IMR-90 (cell line): ENCODE measurements at regions not wholly inside any gene's neighbourhood (a gene's known extent, or its start where the extent isn't known, plus 50 kb on each side); places are given as distances from the start of the nearest gene placed in this dataset.

ENCODE experiments used
- ATAC-seq: fragments of 200-7000 bp; cut with Tn5 transposase; 2 replicates; pipeline ENCODE4 v1.9.1; 2020; ENCODE audit warnings: low read depth, mild to moderate bottlenecking, moderate library complexity
- BruUV-seq: library from RNA; stranded (reverse); fragments of 400-500 nt; replicated peaks from 2 replicates; lab custom pipeline; 2021; lab: Mats Ljungman, UMichigan
- CTCF ChIA-PET: fragments of 300-600 bp; formaldehyde crosslinking; extraction: SDS; loops from one replicate; lab custom pipeline; 2021; ENCODE audit warnings: antibody characterized with exemption; lab: Yijun Ruan, JAX
- POLR2A ChIA-PET: fragments of 300-600 bp; sonication (Branson Sonifier 250); formaldehyde crosslinking; loops from one replicate; lab custom pipeline; 2022; ENCODE audit warnings: antibody characterized with exemption; ENCODE audit not compliant: unreplicated experiment; lab: Charles Lee
- DNase-seq: peaks from one replicate; pipeline ENCODE4 v3.0.0; 2013
- H2AFZ ChIP-seq: replicated peaks from 2 replicates; pipeline ENCODE3; 2013; ENCODE audit warnings: low read length, mild to moderate bottlenecking; ENCODE audit not compliant: poor library complexity
- H2AK5ac ChIP-seq: 2 replicates; pipeline ENCODE4 v1.6.1; 2013; ENCODE audit warnings: low read depth, low read length, inconsistent platforms
- H2AK9ac ChIP-seq: replicated peaks from 2 replicates; pipeline ENCODE3; 2013; ENCODE audit warnings: mild to moderate bottlenecking, low read depth, low read length, moderate library complexity; ENCODE audit not compliant: poor library complexity
- H2BK120ac ChIP-seq: 2 replicates; pipeline ENCODE4 v1.6.1; 2013; ENCODE audit warnings: low read depth, low read length, inconsistent platforms
- H2BK15ac ChIP-seq: 3 replicates; pipeline ENCODE4 v1.6.1; 2013; ENCODE audit warnings: low read depth, low read length, inconsistent platforms
- H2BK20ac ChIP-seq: 2 replicates; pipeline ENCODE4 v1.6.1; 2013; ENCODE audit warnings: low read depth, mild to moderate bottlenecking, inconsistent platforms, low read length, moderate library complexity
- H2BK5ac ChIP-seq: 2 replicates; pipeline ENCODE4 v1.6.1; 2013; ENCODE audit warnings: mild to moderate bottlenecking, low read depth, low read length, inconsistent platforms; ENCODE audit not compliant: poor library complexity, severe bottlenecking
- H3K14ac ChIP-seq: replicated peaks from 2 replicates; pipeline ENCODE4 v1.6.1; 2013; ENCODE audit warnings: low read depth, low read length, inconsistent platforms
- H3K18ac ChIP-seq: 2 replicates; pipeline ENCODE4 v1.6.1; 2013; ENCODE audit warnings: low read depth, low read length, control low read depth
- H3K23ac ChIP-seq: 2 replicates; pipeline ENCODE4 v1.6.1; 2013; ENCODE audit warnings: low read depth, low read length, inconsistent platforms
- H3K27ac ChIP-seq: 2 replicates; pipeline ENCODE4 v1.5.1; 2013; ENCODE audit warnings: mild to moderate bottlenecking, control low read depth, low read length; ENCODE audit not compliant: insufficient read depth
- H3K27me3 ChIP-seq: 2 replicates; pipeline ENCODE4 v1.6.1; 2013; ENCODE audit warnings: low read length; ENCODE audit not compliant: control insufficient read depth, insufficient read depth
- H3K36me3 ChIP-seq: 2 replicates; pipeline ENCODE4 v1.6.1; 2013; ENCODE audit warnings: low read length, mixed read lengths; ENCODE audit not compliant: control insufficient read depth, insufficient read depth
- H3K4ac ChIP-seq: 2 replicates; pipeline ENCODE4 v1.6.1; 2013; ENCODE audit warnings: low read depth, low read length, inconsistent platforms
- H3K4me1 ChIP-seq: 2 replicates; pipeline ENCODE4 v1.6.1; 2013; ENCODE audit warnings: low read length, mixed read lengths; ENCODE audit not compliant: control insufficient read depth, insufficient read depth
- H3K4me2 ChIP-seq: 2 replicates; pipeline ENCODE4 v1.6.1; 2013; ENCODE audit warnings: low read depth, mild to moderate bottlenecking, control low read depth, low read length, moderate library complexity
- H3K4me3 ChIP-seq: 2 replicates; pipeline ENCODE4 v1.5.1; 2013; ENCODE audit warnings: low read depth, mild to moderate bottlenecking, control low read depth, low read length, moderate library complexity; ENCODE audit not compliant: insufficient read depth
- H3K56ac ChIP-seq: 2 replicates; pipeline ENCODE4 v1.6.1; 2013; ENCODE audit warnings: low read length, inconsistent platforms; ENCODE audit not compliant: insufficient read depth; ENCODE audit errors: extremely low read depth
- H3K79me1 ChIP-seq, 2 experiments: 2 replicates each; pipeline ENCODE4 v1.6.1; 2013; ENCODE audit warnings: low read length in 2 of 2, inconsistent platforms in 1 of 2, low read depth in 1 of 2
- H3K9ac ChIP-seq: 2 replicates; pipeline ENCODE4 v1.6.1; 2013; ENCODE audit warnings: low read depth, low read length, control low read depth
- H3K9me1 ChIP-seq: 2 replicates; pipeline ENCODE4 v1.6.1; 2013; ENCODE audit warnings: low read length, inconsistent platforms; ENCODE audit not compliant: insufficient read depth
- H3K9me3 ChIP-seq: 2 replicates; pipeline ENCODE4 v1.6.1; 2013; ENCODE audit warnings: low read length; ENCODE audit not compliant: control insufficient read depth, insufficient read depth
- H4K20me1 ChIP-seq: 2 replicates; pipeline ENCODE4 v1.6.1; 2013; ENCODE audit warnings: low read length, inconsistent platforms; ENCODE audit not compliant: insufficient read depth
- H4K5ac ChIP-seq: 2 replicates; pipeline ENCODE4 v1.6.1; 2013; ENCODE audit warnings: mild to moderate bottlenecking, low read depth, low read length, control low read depth
- H4K8ac ChIP-seq, 2 experiments: 2 replicates each; pipeline ENCODE4 v1.6.1; 2013; ENCODE audit warnings: low read depth in 2 of 2, low read length in 2 of 2, control low read depth in 1 of 2, inconsistent platforms in 1 of 2
- H4K91ac ChIP-seq: 2 replicates; pipeline ENCODE4 v1.6.1; 2013; ENCODE audit warnings: low read depth, low read length, inconsistent platforms; ENCODE audit not compliant: insufficient read depth
- CEBPB ChIP-seq: IDR thresholded peaks from 2 replicates; pipeline ENCODE4 v1.6.1; 2012; ENCODE audit warnings: low read depth, low read length, improper control_type of control experiment
- MAZ ChIP-seq: IDR thresholded peaks from 2 replicates; pipeline ENCODE4 v1.6.1; 2012; ENCODE audit warnings: low read depth, mild to moderate bottlenecking, low read length, improper control_type of control experiment, moderate library complexity, borderline replicate concordance
- RFX5 ChIP-seq: IDR thresholded peaks from 2 replicates; pipeline ENCODE4 v1.8.0; 2012; ENCODE audit warnings: low read depth, mild to moderate bottlenecking, low read length, moderate library complexity
- WGBS, 2 experiments: methylation state at CpG; one replicate each; pipeline versions ENCODE4 v1.1.5 to v1.1.7; 2013; ENCODE audit warnings: missing lambda C conversion rate in 2 of 2; ENCODE audit not compliant: insufficient read length in 1 of 2; ENCODE audit errors: extremely low coverage in 2 of 2; 5-methylcytosine and 5-hydroxymethylcytosine counted together
- dilution Hi-C: fragments of 300-500 bp; cut with HindIII; formaldehyde crosslinking; loops from one replicate; pipeline ENCODE4 v1.14.3; 2018; ENCODE audit warnings: low sequenced_read_pairs; ENCODE audit not compliant: unreplicated experiment
- in situ Hi-C: fragments of 300-500 bp; cut with MboI; formaldehyde crosslinking; loops from 3 replicates; pipeline ENCODE4 v1.14.3; 2019; ENCODE audit warnings: low sequenced_read_pairs, inconsistent platforms, mixed read lengths
- intact Hi-C: fragments of 100-400 bp; cut with micrococcal nuclease; formaldehyde crosslinking; loops from 2 replicates; pipeline ENCODE4 v1.10.0; 2022

DNA sequence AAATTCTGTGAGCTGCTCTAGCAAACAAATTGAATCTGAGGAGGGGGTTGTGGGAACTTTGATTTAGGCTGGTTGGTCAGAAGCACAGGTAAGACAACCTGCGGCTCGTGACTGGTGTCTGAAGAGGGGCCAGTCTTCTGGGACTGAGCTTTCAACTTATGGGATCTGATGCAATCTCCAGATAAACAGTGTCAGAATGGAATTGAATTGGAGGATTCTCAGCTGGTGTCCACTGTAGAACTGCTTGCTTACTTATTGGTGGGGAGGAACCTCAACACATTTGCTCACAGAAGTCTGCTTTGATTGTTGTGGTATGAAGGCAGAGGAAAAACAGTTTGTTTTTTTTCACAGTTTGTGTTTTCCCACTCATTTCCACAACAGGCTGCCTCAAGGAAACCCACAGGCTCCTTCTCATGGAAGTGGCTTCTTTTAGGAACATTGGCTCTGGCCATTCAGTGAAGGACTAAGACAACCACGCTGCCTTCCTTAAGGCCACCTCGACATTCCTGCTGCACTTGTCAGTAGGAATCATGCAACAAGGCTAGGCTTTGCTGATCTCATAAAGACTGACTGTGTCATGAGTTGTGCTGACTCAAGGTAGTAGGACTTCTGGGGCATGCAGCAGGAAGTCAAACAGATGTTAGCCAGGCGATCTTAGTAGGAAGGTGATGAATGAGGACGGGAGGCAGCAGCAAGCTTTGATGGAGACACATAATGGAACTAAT lies 104.7 kb downstream of the TSN start (continued):
- no peak for TF ChIP-seq MAZ

DNA sequence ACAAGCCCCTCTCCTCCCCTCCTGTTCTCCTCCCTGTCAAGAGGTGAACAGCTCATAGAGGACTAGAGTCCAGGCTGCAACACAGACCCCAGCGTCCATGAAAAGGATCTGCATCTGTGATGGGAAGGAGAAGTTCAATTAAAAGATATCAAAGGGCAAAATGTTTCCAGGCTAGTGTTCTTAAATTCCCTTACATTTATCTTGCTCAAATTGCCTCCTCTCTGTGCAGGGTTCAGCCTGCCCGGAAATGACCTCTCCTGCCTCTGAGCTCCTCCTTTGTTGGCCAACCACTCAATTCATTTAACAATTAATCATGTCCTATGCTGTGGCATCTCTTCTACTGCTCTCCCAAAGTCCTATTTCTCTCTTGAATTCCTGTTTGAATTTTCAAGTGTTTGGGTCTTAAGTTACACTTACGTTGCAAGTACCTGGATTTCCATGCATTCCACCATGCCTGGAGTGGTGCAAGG lies 105.3 kb downstream of the TSN start:
- no peaks in the 10 kb centered on the region for H3K27me3 ChIP-seq
- H3K4me3 ChIP-seq, result no peak overlapping the region
- H3K9ac ChIP-seq, result no peak overlapping the region
- in situ Hi-C loops, result no loop called here
- no peaks in the 10 kb centered on the region for H3K9me3 ChIP-seq
- H2BK15ac ChIP-seq, result no peak overlapping the region
- H4K20me1 ChIP-seq, result no peaks in the 10 kb centered on the region
- H3K56ac ChIP-seq, result no peak overlapping the region
- TF ChIP-seq MAZ, result no peak
- no peak for TF ChIP-seq CEBPB
- TF ChIP-seq RFX5, result no peak
- no peaks in the 10 kb centered on the region for H3K79me1 ChIP-seq
- H2AFZ ChIP-seq, result peak overlapping the region; percentile 77
- dilution Hi-C loops, result no loop called here
- POLR2A ChIA-PET, result no interaction called here
- no peak overlapping the region; the same call in 1 of the 2 replicates for H4K91ac ChIP-seq
- H4K8ac ChIP-seq, result no peak overlapping the region
- peak overlapping the region; percentile 68 for H2BK5ac ChIP-seq
- intact Hi-C loops, result no loop called here
- no peaks in the 10 kb centered on the region for H3K36me3 ChIP-seq
- no peak overlapping the region for H2AK9ac ChIP-seq
- H3K27ac ChIP-seq, result no peak overlapping the region; the same call in 1 of the 2 replicates
- no peak overlapping the region for H3K14ac ChIP-seq
- ATAC-seq, result no peak
- no peak overlapping the region for H3K23ac ChIP-seq
- no peak overlapping the region for H3K4me2 ChIP-seq
- no peak overlapping the region for H2AK5ac ChIP-seq
- H3K4me1 ChIP-seq, result no peaks in the 10 kb centered on the region
- H2BK20ac ChIP-seq, result peak overlapping the region; percentile 12; the same call in 1 of the 2 replicates
- H4K5ac ChIP-seq, result no peak overlapping the region
- H3K4ac ChIP-seq, result no peak overlapping the region
- no peaks in the 10 kb centered on the region for H3K9me1 ChIP-seq
- CTCF ChIA-PET, result interaction anchor here (0.5 kb wide), 1 partner anchor 1143 kb away, joined by 3 read pairs; no protein-coding TSS in a partner anchor
- 33% methylated on average over 1 of the region's 3 CpGs; no CpG with 5 or more reads in 1 of the 2 experiments for WGBS, 2 experiments
- H2BK120ac ChIP-seq, result peak overlapping the region; percentile 41; the same call in 1 of the 2 replicates
- BruUV-seq, result no TSS peak
- DNase-seq, result no peak
- H3K18ac ChIP-seq, result no peak overlapping the region; the same call in 1 of the 2 replicates
